Common myeloid progenitor, CD34-positive (primary cell): ENCODE measurements at regions not wholly inside any gene's neighbourhood (a gene's known extent, or its start where the extent isn't known, plus 50 kb on each side); places are given as distances from the start of the nearest gene placed in this dataset.

Source experiments
- CTCF ChIA-PET: fragments of 350-600 bp; sonication (Branson Sonifier 250); formaldehyde crosslinking; loops from one replicate; lab custom pipeline; 2021; ENCODE audit warnings: antibody characterized with exemption; lab: Charles Lee
- POLR2A ChIA-PET: fragments of 350-600 bp; sonication (Branson Sonifier 250); formaldehyde crosslinking; loops from one replicate; lab custom pipeline; 2021; ENCODE audit warnings: antibody characterized with exemption; lab: Charles Lee
- DNase-seq, 3 donors: peaks; one replicate each; pipeline versions ENCODE4 v3.0.0 to v3.0.0-alpha.2; 2013
- H3K27ac ChIP-seq, 2 experiments: 1 replicate in 1 of 2; 2 replicates in 1 of 2; pipeline ENCODE4 v1.7.0; 2013; ENCODE audit warnings: inconsistent platforms in 2 of 2, low read length in 2 of 2, mild to moderate bottlenecking in 2 of 2, low read depth in 1 of 2, moderate library complexity in 1 of 2; ENCODE audit not compliant: severe bottlenecking in 2 of 2, insufficient read depth in 1 of 2, poor library complexity in 1 of 2
- H3K27me3 ChIP-seq, 5 experiments: replicated peaks in 2 of 5; 1 replicate in 3 of 5; 2 replicates in 2 of 5; pipeline versions ENCODE4 v1.6.1 to v1.7.0; 2013; ENCODE audit warnings: low read length in 4 of 5, mild to moderate bottlenecking in 2 of 5, moderate library complexity in 2 of 5, inconsistent platforms in 1 of 5; ENCODE audit not compliant: insufficient read depth in 5 of 5, control insufficient read depth in 4 of 5
- H3K36me3 ChIP-seq, 4 experiments: 1 replicate in 2 of 4; 2 replicates in 2 of 4; pipeline versions ENCODE4 v1.6.1 to v1.7.0; 2013; ENCODE audit warnings: low read length in 3 of 4, control low read depth in 1 of 4, mild to moderate bottlenecking in 1 of 4; ENCODE audit not compliant: control insufficient read depth in 4 of 4, insufficient read depth in 4 of 4
- H3K4me1 ChIP-seq, 4 experiments: 1 replicate in 3 of 4; 2 replicates in 1 of 4; pipeline versions ENCODE4 v1.6.1 to v1.7.1; 2013; ENCODE audit warnings: low read length in 3 of 4, mild to moderate bottlenecking in 3 of 4, control low read depth in 1 of 4, inconsistent platforms in 1 of 4, moderate library complexity in 1 of 4; ENCODE audit not compliant: control insufficient read depth in 4 of 4, insufficient read depth in 4 of 4; ENCODE audit errors: control extremely low read depth in 1 of 4
- H3K4me3 ChIP-seq, 7 experiments: 1 replicate in 4 of 7; 2 replicates in 3 of 7; pipeline versions ENCODE4 v1.5.1 to v1.7.0; 2013; ENCODE audit warnings: mild to moderate bottlenecking in 7 of 7, low read length in 6 of 7, moderate library complexity in 6 of 7, inconsistent platforms in 2 of 7, low read depth in 2 of 7, control low read depth in 1 of 7; ENCODE audit not compliant: insufficient read depth in 4 of 7, control insufficient read depth in 1 of 7; ENCODE audit errors: extremely low read depth in 1 of 7
- H3K9me3 ChIP-seq, 5 experiments: 1 replicate in 4 of 5; 2 replicates in 1 of 5; pipeline versions ENCODE4 v1.6.1 to v1.7.1; 2013; ENCODE audit warnings: low read length in 4 of 5, mild to moderate bottlenecking in 2 of 5, inconsistent platforms in 1 of 5, low read depth in 1 of 5, moderate library complexity in 1 of 5; ENCODE audit not compliant: control insufficient read depth in 4 of 5, insufficient read depth in 2 of 5; ENCODE audit errors: control extremely low read depth in 1 of 5
- WGBS: methylation state at CpG from one replicate; pipeline ENCODE4 v1.1.5; 2013; ENCODE audit not compliant: insufficient coverage; 5-methylcytosine and 5-hydroxymethylcytosine counted together

DNA sequence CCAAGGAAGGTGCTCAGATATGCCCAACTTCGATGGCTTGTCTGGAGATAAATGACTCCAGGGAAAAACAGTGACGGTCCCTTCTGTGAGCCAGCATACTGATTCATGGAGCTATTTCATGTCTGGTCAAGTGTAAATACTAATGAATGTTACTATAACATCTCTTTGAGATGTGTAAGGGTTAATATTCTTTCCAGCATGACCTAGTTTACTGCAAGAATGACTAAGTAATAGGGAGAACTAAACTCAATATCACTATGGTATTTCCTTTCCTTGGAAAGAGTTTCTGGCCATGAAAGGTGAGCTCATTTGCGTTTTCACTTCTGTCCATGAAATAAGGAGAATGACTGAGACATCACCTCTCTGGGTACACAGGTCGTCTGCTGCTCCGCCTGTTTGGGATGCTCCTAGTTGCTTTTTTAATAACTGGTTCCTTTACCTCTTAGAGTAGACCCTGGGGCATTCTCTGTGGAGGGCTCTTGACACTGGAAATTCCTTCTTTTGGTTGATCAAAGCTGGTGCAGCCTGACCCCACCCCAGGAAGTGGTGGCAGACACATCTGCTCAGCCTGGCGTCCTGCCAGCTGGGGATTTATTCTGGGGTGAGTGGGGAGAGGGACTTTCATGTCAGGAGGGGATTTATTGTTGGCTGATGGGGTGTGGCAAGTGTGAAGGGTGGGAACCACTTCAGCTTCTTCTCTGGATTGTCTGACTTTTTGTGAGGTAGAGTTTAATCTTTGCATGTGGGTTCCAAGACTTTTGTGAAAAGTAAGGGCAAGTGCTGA is 250.0 kb upstream of the MPDZ start:
- ChIA-PET CTCF (no interaction called here), POLR2A (no interaction called here)
- Histone ChIP-seq H3K27me3 (no peaks in the 10 kb centered on the region), H3K4me1 (no peaks in the 10 kb centered on the region), H3K4me3 (no peak overlapping the region), H3K27ac (no peak overlapping the region), H3K36me3 (no peaks in the 10 kb centered on the region), H3K9me3 (no peaks in the 10 kb centered on the region)
- DNase-seq, result no peak
- WGBS, result 93% methylated on average over 3 of the region's 6 CpGs

DNA sequence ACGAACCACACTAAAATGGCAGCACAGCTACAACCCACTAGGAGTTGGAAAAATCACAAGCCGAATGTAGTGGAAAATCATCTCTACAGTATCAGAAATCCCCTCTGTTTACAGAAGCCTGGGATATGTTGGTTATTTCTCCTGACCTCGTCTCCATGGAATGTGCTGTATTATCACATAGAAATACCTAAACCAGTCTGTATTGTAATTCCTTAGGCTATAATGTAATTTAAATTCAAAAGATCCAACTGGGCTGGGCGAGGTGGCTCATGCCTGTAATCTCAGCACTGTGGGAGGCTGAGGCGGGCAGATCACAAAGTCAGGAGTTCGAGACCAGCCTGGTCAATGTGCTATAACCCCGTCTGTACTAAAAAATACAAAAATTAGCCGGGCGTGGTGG is 244.8 kb upstream of the MPDZ start:
- DNase-seq, result no peak
- POLR2A ChIA-PET, result no interaction called here

DNA sequence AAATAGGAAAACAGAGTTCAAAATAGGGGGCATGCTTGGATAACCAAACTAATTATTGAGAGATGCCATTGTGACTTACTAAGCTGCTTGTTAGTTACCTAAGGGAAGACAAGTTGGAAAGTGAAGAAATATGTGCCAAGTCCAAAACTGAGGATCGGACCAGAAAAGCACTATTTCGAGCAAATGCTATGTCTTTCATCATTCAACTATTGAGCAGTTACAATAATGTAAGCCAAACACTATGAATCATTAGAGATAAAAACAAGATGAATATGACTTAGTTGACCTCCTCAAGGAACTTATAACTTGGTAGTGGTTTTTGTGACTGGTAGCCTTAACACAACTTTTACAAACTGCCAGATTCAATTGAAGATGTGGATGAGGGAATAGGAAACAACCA is 240.6 kb upstream of the MPDZ start:
- no peak for DNase-seq
- no peak overlapping the region for H3K4me3 ChIP-seq
- POLR2A ChIA-PET, result no interaction called here

More for the DNA sequence above, 244.8 kb upstream of the MPDZ start:
- Histone ChIP-seq H3K27me3 (no peaks in the 10 kb centered on the region), H3K4me1 (no peaks in the 10 kb centered on the region), H3K4me3 (no peak overlapping the region), H3K36me3 (no peaks in the 10 kb centered on the region), H3K27ac (no peak overlapping the region), H3K9me3 (no peaks in the 10 kb centered on the region)
- WGBS, result 92% methylated on average over 5 of the region's 9 CpGs
- CTCF ChIA-PET, result no interaction called here

DNA sequence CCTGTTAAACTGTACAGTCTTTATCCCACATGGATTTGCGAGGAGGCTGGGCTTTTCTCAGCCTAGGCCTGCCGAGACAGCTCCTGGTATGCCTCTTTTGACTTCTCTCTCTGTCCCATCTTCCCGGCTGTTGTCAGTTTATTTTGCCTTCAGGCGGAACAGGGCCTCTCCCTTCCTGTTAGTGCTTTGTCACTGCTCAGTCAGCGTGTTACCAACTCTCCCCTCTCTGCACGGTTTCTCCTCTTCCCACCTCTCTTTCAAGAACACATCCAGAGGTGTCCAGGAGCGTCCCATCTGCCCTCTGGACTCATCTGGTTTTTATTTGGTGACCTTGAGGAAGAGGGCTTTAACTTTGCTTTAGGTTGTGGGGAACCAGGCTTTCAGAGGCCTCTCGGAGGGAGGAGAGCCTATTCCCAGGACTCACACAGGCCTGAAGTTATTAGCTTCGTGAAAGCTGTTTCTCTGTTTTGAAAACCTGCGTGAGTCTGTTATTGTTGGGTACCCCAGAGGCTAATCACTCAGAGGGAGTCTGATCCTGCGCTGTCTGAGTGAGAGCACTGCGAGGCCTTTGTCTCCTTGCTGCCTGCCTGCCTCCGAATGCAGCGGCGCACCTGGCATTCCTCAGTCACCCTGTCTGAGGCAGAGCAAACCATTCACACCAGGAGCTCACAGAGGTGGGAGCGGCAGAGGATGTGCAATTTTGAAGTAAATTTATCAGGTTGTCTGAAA is 234.4 kb upstream of the MPDZ start:
- H3K36me3 ChIP-seq, result no peaks in the 10 kb centered on the region
- CTCF ChIA-PET, result no interaction called here
- no peaks in the 10 kb centered on the region for H3K27me3 ChIP-seq
- no peak overlapping the region for H3K4me3 ChIP-seq
- 98% methylated on average over 8 of the region's 16 CpGs for WGBS
- no peaks in the 10 kb centered on the region for H3K4me1 ChIP-seq
- POLR2A ChIA-PET, result no interaction called here
- no peak for DNase-seq
- H3K27ac ChIP-seq, result no peak overlapping the region
- no peaks in the 10 kb centered on the region for H3K9me3 ChIP-seq

More for the DNA sequence above, 240.6 kb upstream of the MPDZ start:
- no CpG with 5 or more reads among the region's 2 CpGs for WGBS
- Histone ChIP-seq H3K9me3 (no peaks in the 10 kb centered on the region), H3K27me3 (no peaks in the 10 kb centered on the region), H3K36me3 (no peaks in the 10 kb centered on the region), H3K4me1 (no peaks in the 10 kb centered on the region), H3K27ac (no peak overlapping the region)
- CTCF ChIA-PET, result no interaction called here

DNA sequence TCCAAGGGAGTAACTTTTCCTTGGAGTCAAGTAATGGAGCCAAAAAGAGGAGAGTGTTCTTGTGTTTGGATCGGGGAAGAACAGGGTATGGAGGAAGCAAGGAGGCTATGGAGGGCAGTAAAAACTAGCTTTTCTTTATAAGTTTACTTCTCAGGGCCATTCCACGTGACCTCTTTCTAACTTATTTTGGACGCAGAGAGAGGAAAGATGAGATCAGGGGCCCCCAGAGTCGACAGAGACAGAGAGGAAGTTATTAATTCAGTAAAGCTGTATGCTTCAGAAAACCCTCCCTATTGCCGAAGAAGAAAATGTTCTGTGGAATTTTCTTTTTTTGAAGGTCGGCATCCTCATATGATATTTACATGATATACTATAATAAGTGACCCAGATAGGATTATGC is 233.8 kb upstream of the MPDZ start:
- DNase-seq, result no peak

DNA sequence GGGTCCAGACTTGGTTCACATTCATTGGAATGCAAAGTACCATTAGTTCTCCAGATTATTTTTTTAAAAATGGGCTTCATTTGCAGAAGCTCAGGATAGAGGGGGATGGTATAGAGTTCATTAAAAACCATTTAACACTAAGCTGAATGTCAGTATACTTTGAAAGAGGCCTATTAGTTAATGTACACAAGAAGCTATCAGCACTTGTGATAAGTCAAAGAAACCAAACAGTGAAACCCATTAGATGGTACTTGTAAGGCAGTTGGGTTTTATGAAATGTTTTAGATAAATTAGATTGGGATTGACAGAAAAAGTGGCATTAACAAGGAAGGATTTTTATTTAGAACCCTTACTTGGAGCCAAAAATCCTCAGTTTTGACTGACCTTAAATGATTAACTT is 229.2 kb upstream of the MPDZ start:
- no peak for DNase-seq
- ChIA-PET CTCF (no interaction called here), POLR2A (no interaction called here)
- no peaks in the 10 kb centered on the region for H3K4me1 ChIP-seq
- H3K4me3 ChIP-seq, result no peak overlapping the region
- H3K27me3 ChIP-seq, result peaks cover 0 to 2% (median 0%) of the 10 kb centered on the region in 5 experiments
- no peaks in the 10 kb centered on the region for H3K36me3 ChIP-seq
- no peaks in the 10 kb centered on the region for H3K9me3 ChIP-seq
- H3K27ac ChIP-seq, result no peak overlapping the region

More for the DNA sequence above, 233.8 kb upstream of the MPDZ start:
- Histone ChIP-seq H3K27me3 (no peaks in the 10 kb centered on the region), H3K4me3 (no peak overlapping the region), H3K36me3 (no peaks in the 10 kb centered on the region), H3K9me3 (no peaks in the 10 kb centered on the region), H3K27ac (no peak overlapping the region), H3K4me1 (no peaks in the 10 kb centered on the region)
- ChIA-PET POLR2A (no interaction called here), CTCF (no interaction called here)
- WGBS, result 93% methylated on average over 2 of the region's 6 CpGs

DNA sequence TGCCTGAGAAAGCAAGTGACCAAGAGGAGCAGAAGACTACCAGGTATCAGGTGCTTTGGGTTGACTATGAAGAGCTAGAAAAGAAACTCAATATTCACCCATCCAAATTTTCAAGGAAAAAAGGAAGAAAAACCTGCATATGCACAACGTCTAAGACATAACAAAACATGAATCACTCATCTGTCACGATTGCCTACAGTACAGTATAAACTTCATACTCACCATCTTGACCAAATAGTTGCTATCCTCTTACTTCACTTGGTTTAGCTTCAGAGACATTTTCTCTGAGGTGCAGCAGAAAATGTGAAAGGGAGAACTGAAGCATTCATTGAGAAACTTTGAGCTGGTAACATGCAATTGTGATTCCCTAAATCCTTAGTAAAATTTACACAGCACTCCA is 228.6 kb upstream of the MPDZ start:
- H3K4me3 ChIP-seq, result no peak overlapping the region
- ChIA-PET POLR2A (no interaction called here), CTCF (no interaction called here)
- no peaks in the 10 kb centered on the region for H3K4me1 ChIP-seq
- H3K36me3 ChIP-seq, result no peaks in the 10 kb centered on the region
- DNase-seq, result no peak
- 88% methylated on average over 1 of the region's 2 CpGs for WGBS
- H3K27ac ChIP-seq, result no peak overlapping the region
- H3K27me3 ChIP-seq, result peaks cover 0 to 2% (median 0%) of the 10 kb centered on the region in 5 experiments
- H3K9me3 ChIP-seq, result no peaks in the 10 kb centered on the region
